Loucy (cell line): ENCODE measurements at regions not wholly inside any gene's neighbourhood (a gene's known extent, or its start where the extent isn't known, plus 50 kb on each side); places are given as distances from the start of the nearest gene placed in this dataset.

Experiments used
- H2AFZ ChIP-seq: fragments of 200-600 bp; sonication (generic); 2 replicates; pipeline ENCODE4 v1.6.0; 2016; ENCODE audit warnings: antibody characterized with exemption, mild to moderate bottlenecking, low read length, moderate library complexity
- H3F3A ChIP-seq: fragments of 200-600 bp; 2 replicates; pipeline ENCODE4 v1.6.0; 2016; ENCODE audit warnings: antibody characterized with exemption, low read depth, mild to moderate bottlenecking
- H3K27me3 ChIP-seq: fragments of 200-600 bp; sonication (generic); 2 replicates; pipeline ENCODE4 v1.6.1; 2014; ENCODE audit warnings: low read length, mild to moderate bottlenecking; ENCODE audit not compliant: insufficient read depth, poor library complexity, severe bottlenecking
- H3K36me3 ChIP-seq: fragments of 200-600 bp; sonication (generic); 2 replicates; pipeline ENCODE4 v1.6.1; 2016; ENCODE audit warnings: low read length; ENCODE audit not compliant: insufficient read depth
- H3K4me1 ChIP-seq: fragments of 200-600 bp; sonication (generic); 2 replicates; pipeline ENCODE4 v1.5.1; 2014; ENCODE audit warnings: low read length, mild to moderate bottlenecking; ENCODE audit not compliant: insufficient read depth, poor library complexity, severe bottlenecking
- H3K4me2 ChIP-seq: fragments of 200-600 bp; sonication (generic); 2 replicates; pipeline ENCODE4 v1.6.0; 2014; ENCODE audit warnings: antibody characterized with exemption, low read length, low read depth, mild to moderate bottlenecking; ENCODE audit not compliant: poor library complexity, severe bottlenecking
- H3K4me3 ChIP-seq: fragments of 200-600 bp; sonication (generic); 2 replicates; pipeline ENCODE4 v1.5.1; 2014; ENCODE audit warnings: low read length, mild to moderate bottlenecking, mixed read lengths; ENCODE audit not compliant: poor library complexity, severe bottlenecking
- H3K79me2 ChIP-seq: fragments of 200-600 bp; sonication (generic); 2 replicates; pipeline ENCODE4 v1.6.1; 2014; ENCODE audit warnings: low read length; ENCODE audit not compliant: insufficient read depth
- H3K9ac ChIP-seq: fragments of 200-600 bp; sonication (generic); 2 replicates; pipeline ENCODE4 v1.6.0; 2014; ENCODE audit warnings: mild to moderate bottlenecking, low read depth, low read length, moderate library complexity; ENCODE audit not compliant: poor library complexity, severe bottlenecking
- H3K9me2 ChIP-seq: fragments of 200-600 bp; sonication (generic); replicated peaks from 2 replicates; pipeline ENCODE4 v1.6.1; 2016; ENCODE audit warnings: low read depth, low read length, mixed read lengths
- H3K9me3 ChIP-seq: fragments of 200-600 bp; sonication (generic); 2 replicates; pipeline ENCODE4 v1.6.1; 2014; ENCODE audit warnings: mild to moderate bottlenecking, antibody characterized with exemption, low read length, low read depth; ENCODE audit not compliant: insufficient read depth
- H4K20me1 ChIP-seq: fragments of 200-600 bp; sonication (generic); 2 replicates; pipeline ENCODE4 v1.6.0; 2014; ENCODE audit warnings: antibody characterized with exemption, low read length, mild to moderate bottlenecking; ENCODE audit not compliant: insufficient read depth, poor library complexity, severe bottlenecking
- EZH2phosphoT487 ChIP-seq: fragments of 200-600 bp; IDR thresholded peaks from 2 replicates; pipeline ENCODE4 v1.6.1; 2018; ENCODE audit warnings: antibody characterized with exemption, mild to moderate bottlenecking, moderate library complexity, borderline replicate concordance
- TF ChIP-seq, protein P1 (sequence below): fragments of 200-600 bp; sonication (generic); conservative IDR thresholded peaks from 2 replicates; pipeline ENCODE4 v1.5.1; 2014; ENCODE audit warnings: mild to moderate bottlenecking, antibody characterized with exemption, low read length

DNA sequence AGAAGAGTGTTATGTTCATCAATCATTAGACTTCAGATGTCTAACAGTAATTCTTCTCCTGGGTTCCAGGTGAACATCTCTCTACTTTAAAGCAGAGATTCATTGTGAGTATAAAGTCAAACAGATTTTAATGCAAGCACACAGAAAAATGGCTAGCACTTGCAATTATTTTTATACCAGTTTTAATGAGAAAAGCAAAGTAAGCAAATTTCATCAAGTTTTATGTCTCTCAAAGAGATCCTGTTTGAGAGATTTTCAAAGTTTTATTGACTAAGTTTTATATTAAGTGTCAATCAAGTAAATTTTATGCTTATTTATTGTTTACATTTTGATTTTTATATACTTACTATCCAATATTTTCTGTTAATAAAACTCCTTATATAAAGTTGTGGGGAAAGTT lies 1628.5 kb downstream of the HACE1 start:
- Histone ChIP-seq H3K27me3 (no peaks in the 10 kb centered on the region), H3K79me2 (no peaks in the 10 kb centered on the region), H3K4me2 (no peak overlapping the region), H3K9me2 (no peaks in the 10 kb centered on the region), H3K9me3 (no peaks in the 10 kb centered on the region), H4K20me1 (no peaks in the 10 kb centered on the region), H2AFZ (no peak overlapping the region), H3K4me1 (no peaks in the 10 kb centered on the region), H3K4me3 (no peak overlapping the region), H3K36me3 (no peaks in the 10 kb centered on the region), H3K9ac (no peak overlapping the region), H3F3A (no peaks in the 10 kb centered on the region)
- no peak for TF ChIP-seq EZH2phosphoT487
- TF ChIP-seq, protein P1, sequence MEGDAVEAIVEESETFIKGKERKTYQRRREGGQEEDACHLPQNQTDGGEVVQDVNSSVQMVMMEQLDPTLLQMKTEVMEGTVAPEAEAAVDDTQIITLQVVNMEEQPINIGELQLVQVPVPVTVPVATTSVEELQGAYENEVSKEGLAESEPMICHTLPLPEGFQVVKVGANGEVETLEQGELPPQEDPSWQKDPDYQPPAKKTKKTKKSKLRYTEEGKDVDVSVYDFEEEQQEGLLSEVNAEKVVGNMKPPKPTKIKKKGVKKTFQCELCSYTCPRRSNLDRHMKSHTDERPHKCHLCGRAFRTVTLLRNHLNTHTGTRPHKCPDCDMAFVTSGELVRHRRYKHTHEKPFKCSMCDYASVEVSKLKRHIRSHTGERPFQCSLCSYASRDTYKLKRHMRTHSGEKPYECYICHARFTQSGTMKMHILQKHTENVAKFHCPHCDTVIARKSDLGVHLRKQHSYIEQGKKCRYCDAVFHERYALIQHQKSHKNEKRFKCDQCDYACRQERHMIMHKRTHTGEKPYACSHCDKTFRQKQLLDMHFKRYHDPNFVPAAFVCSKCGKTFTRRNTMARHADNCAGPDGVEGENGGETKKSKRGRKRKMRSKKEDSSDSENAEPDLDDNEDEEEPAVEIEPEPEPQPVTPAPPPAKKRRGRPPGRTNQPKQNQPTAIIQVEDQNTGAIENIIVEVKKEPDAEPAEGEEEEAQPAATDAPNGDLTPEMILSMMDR, result no peak

DNA sequence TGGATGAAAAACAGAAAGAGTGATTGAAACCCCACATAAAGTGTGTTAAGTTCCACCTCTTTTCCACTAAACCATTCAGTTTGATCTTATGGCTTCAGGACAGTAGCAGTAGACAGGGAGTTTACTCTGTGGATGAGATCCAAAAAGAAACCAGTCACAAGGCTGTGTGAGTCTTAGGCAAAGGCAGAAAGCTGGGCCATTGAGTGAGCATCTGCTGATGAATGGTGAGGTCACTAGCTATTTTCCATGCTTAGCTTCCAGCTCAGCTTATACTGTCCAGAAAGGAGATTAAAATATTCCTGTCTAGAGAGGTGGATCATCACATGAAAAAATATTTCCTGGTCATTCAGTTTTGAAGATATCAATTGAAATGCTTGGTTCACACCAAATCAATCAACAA lies 1643.9 kb downstream of the HACE1 start:
- Histone ChIP-seq H2AFZ (no peak overlapping the region), H3K79me2 (no peaks in the 10 kb centered on the region), H3K4me2 (no peak overlapping the region), H3K36me3 (no peaks in the 10 kb centered on the region), H4K20me1 (no peaks in the 10 kb centered on the region), H3K9me2 (no peaks in the 10 kb centered on the region), H3K27me3 (no peaks in the 10 kb centered on the region), H3K4me1 (no peaks in the 10 kb centered on the region), H3K9me3 (no peaks in the 10 kb centered on the region), H3F3A (no peaks in the 10 kb centered on the region), H3K9ac (no peak overlapping the region), H3K4me3 (no peak overlapping the region)
- no peak for TF ChIP-seq EZH2phosphoT487
- TF ChIP-seq, protein P1, result no peak

DNA sequence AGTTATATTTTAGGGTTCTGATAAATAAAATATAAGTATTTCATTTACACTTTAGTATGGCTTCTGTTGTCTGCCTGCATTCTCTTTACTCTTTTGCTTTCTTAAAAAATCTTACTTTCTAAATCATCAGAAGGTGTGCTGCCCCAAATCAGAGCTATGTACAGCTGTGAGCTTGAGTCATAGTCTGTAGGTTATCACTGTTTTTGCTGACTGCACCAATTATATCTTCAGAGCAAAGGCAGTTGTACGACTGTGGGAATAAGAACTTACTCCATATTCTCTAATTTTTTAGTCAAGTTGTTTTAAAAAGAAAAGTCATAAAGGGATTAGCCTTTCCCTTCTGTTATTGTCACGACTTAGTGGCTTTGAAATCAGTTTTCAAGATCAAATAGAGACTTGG lies 1649.0 kb downstream of the HACE1 start:
- no peaks in the 10 kb centered on the region for H3F3A ChIP-seq
- no peak overlapping the region for H3K4me2 ChIP-seq
- no peaks in the 10 kb centered on the region for H3K27me3 ChIP-seq
- no peaks in the 10 kb centered on the region for H4K20me1 ChIP-seq
- no peak overlapping the region for H3K4me3 ChIP-seq
- H2AFZ ChIP-seq, result no peak overlapping the region
- H3K9me3 ChIP-seq, result no peaks in the 10 kb centered on the region
- H3K79me2 ChIP-seq, result no peaks in the 10 kb centered on the region
- no peaks in the 10 kb centered on the region for H3K4me1 ChIP-seq
- no peak overlapping the region for H3K9ac ChIP-seq
- H3K36me3 ChIP-seq, result no peaks in the 10 kb centered on the region
- no peaks in the 10 kb centered on the region for H3K9me2 ChIP-seq
- TF ChIP-seq, protein P1, result no peak
- TF ChIP-seq EZH2phosphoT487, result no peak
